ENCODE measurements at regions not wholly inside any gene's neighbourhood (a gene's known extent, or its start where the extent isn't known, plus 50 kb on each side); places are given as distances from the start of the nearest gene placed in this dataset.

DNA sequence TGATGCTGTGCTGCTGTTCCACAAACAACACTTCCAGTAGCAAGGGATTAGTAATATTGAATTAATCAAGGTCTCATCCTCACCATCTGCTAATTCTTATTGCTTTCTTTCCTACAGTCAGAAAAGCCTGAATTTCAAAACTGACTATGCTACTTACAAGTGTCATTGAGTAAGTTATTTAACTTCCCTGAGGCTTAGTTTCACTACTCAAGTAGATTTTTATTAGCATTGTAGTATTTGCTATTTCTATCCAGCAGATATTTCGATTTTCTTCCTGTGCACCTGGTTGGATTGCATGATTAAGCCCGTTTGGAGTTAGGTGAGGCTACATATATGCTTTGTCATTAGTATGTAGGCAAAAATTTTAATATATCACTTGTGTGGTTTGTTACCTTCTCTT, 591.5 kb downstream of the TRHDE start:
- Histone ChIP-seq H3K4me3 (ENCODE audit: low read length in 3 of 3) (no peak overlapping the region), H3K9ac (ENCODE audit: low read length in 3 of 3) (no peak overlapping the region), H3K27ac (ENCODE audit: low read depth in 2 of 2, low read length in 2 of 2) (no peak overlapping the region), H3K36me3 (ENCODE audit: control insufficient read depth in 2 of 3, insufficient read depth in 3 of 3, low read length in 3 of 3) (no peaks in the 10 kb centered on the region), H3K27me3 (ENCODE audit: control insufficient read depth, insufficient read depth, low read length) (no peaks in the 10 kb centered on the region), H3K4me1 (ENCODE audit: control insufficient read depth in 2 of 3, insufficient read depth in 2 of 3, low read depth in 1 of 3, low read length in 3 of 3) (no peaks in the 10 kb centered on the region), H3K9me3 (ENCODE audit: control insufficient read depth in 2 of 3, insufficient read depth in 1 of 3, low read length in 3 of 3) (no peaks in the 10 kb centered on the region)
- FAIRE-seq (no peak), DNase-seq (no peak)
- TF ChIP-seq, protein P1, sequence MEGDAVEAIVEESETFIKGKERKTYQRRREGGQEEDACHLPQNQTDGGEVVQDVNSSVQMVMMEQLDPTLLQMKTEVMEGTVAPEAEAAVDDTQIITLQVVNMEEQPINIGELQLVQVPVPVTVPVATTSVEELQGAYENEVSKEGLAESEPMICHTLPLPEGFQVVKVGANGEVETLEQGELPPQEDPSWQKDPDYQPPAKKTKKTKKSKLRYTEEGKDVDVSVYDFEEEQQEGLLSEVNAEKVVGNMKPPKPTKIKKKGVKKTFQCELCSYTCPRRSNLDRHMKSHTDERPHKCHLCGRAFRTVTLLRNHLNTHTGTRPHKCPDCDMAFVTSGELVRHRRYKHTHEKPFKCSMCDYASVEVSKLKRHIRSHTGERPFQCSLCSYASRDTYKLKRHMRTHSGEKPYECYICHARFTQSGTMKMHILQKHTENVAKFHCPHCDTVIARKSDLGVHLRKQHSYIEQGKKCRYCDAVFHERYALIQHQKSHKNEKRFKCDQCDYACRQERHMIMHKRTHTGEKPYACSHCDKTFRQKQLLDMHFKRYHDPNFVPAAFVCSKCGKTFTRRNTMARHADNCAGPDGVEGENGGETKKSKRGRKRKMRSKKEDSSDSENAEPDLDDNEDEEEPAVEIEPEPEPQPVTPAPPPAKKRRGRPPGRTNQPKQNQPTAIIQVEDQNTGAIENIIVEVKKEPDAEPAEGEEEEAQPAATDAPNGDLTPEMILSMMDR (IDR thresholded peaks at IDR 0.05; ENCODE audit: borderline replicate concordance, extremely low read depth, insufficient read depth): no peak
- intact Hi-C loops (cut with DNase I): no loop called here

DNA sequence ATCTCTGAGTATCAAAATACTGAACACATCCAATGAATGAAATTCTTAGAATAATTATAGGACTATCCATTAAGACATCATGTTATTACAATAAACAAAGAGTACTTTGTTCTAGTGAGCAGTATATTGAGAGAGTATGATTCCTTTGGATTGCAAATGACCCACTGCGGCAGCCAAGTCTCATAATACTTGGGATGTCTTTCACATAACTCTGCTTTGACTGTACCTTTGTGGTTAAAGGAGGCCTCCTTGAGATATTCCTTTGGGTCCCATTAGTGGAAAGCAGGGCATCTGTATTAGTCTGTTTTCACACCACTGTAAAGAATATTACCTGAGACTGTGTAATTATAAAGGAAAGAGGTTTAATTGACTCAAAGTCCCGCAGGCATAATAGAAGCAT, 593.8 kb downstream of the TRHDE start:
- Histone ChIP-seq H3K4me3 (ENCODE audit: low read length in 3 of 3) (no peak overlapping the region), H3K36me3 (ENCODE audit: control insufficient read depth in 2 of 3, insufficient read depth in 3 of 3, low read length in 3 of 3) (no peaks in the 10 kb centered on the region), H3K27me3 (ENCODE audit: control insufficient read depth, insufficient read depth, low read length) (no peaks in the 10 kb centered on the region), H3K4me1 (ENCODE audit: control insufficient read depth in 2 of 3, insufficient read depth in 2 of 3, low read depth in 1 of 3, low read length in 3 of 3) (no peaks in the 10 kb centered on the region), H3K9ac (ENCODE audit: low read length in 3 of 3) (no peak overlapping the region), H3K9me3 (ENCODE audit: control insufficient read depth in 2 of 3, insufficient read depth in 1 of 3, low read length in 3 of 3) (no peaks in the 10 kb centered on the region), H3K27ac (ENCODE audit: low read depth in 2 of 2, low read length in 2 of 2) (no peak overlapping the region)
- TF ChIP-seq, protein P1 (IDR thresholded peaks at IDR 0.05; ENCODE audit: borderline replicate concordance, extremely low read depth, insufficient read depth): no peak
- intact Hi-C loops (cut with DNase I): no loop called here
- DNase-seq (no peak), FAIRE-seq (no peak)

DNA sequence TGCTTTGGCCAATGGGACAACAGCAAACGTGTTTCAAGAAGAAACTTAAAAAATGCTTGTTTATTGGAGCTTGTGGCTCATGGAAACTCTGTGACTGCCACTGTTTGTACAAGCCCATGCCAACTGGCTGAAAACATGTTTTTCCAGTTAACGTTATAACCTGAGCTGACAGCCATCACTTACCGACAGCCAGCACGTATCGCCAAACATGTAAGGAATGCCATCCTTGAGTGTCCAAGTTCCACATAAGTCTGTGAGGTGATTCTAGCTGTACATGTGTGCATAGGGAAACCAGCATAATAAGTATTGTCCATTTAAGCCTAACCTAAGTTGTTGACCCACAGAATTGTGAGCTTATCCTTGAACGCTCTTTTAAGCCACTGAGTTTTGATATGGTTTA, 596.9 kb downstream of the TRHDE start:
- no peaks in the 10 kb centered on the region for H3K4me1 ChIP-seq (ENCODE audit: control insufficient read depth in 2 of 3, insufficient read depth in 2 of 3, low read depth in 1 of 3, low read length in 3 of 3)
- no peaks in the 10 kb centered on the region for H3K9me3 ChIP-seq (ENCODE audit: control insufficient read depth in 2 of 3, insufficient read depth in 1 of 3, low read length in 3 of 3)
- H3K27me3 ChIP-seq (ENCODE audit: control insufficient read depth, insufficient read depth, low read length): no peaks in the 10 kb centered on the region
- H3K9ac ChIP-seq (ENCODE audit: low read length in 3 of 3): no peak overlapping the region
- H3K4me3 ChIP-seq (ENCODE audit: low read length in 3 of 3): no peak overlapping the region
- TF ChIP-seq, protein P1 (IDR thresholded peaks at IDR 0.05; ENCODE audit: borderline replicate concordance, extremely low read depth, insufficient read depth): no peak
- H3K36me3 ChIP-seq (ENCODE audit: control insufficient read depth in 2 of 3, insufficient read depth in 3 of 3, low read length in 3 of 3): no peaks in the 10 kb centered on the region
- DNase-seq (no peak), FAIRE-seq (no peak)
- intact Hi-C loops (cut with DNase I): no loop called here
- H3K27ac ChIP-seq (ENCODE audit: low read depth in 2 of 2, low read length in 2 of 2): no peak overlapping the region

DNA sequence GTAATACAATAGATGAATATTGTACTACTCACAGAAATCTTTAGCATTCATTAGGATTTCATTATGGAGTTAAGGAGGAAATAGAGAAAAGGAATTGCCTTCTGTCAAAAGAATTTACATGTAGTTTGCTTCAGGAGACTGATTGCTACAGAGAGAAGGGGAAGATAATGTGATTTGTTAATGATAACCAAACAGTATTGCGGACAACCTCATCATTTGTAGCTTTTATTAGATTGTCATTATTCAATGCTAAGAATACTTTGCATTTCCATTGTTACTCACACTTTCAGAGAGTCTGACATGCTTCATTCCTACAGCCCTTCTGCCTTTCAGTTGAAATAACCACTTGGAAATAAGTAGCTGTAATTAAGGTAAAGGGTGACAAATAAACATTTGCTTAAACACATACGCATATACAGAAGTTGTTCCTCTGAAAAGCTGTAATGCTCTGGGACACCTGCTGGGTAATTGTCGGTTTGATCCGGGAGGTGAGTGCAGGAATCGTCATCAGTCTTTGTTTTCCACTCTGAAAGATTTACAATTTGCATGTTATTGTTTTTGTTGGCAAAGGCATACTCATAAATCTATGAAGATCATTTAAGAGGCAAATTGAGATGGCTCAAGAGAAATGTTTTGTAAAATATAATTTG, 600.2 kb downstream of the TRHDE start:
- no peaks in the 10 kb centered on the region for H3K27me3 ChIP-seq (ENCODE audit: control insufficient read depth, insufficient read depth, low read length)
- no peak overlapping the region for H3K4me3 ChIP-seq (ENCODE audit: low read length in 3 of 3)
- no peak overlapping the region for H3K27ac ChIP-seq (ENCODE audit: low read depth in 2 of 2, low read length in 2 of 2)
- peaks cover 0 to 8% (median 0%) of the 10 kb centered on the region in 3 donors for H3K9me3 ChIP-seq (ENCODE audit: control insufficient read depth in 2 of 3, insufficient read depth in 1 of 3, low read length in 3 of 3)
- DNase-seq: peak in 2 of 5 donors; percentile 12 to 18
- intact Hi-C loops (cut with DNase I): no loop called here
- no peaks in the 10 kb centered on the region for H3K36me3 ChIP-seq (ENCODE audit: control insufficient read depth in 2 of 3, insufficient read depth in 3 of 3, low read length in 3 of 3)
- no peak overlapping the region for H3K9ac ChIP-seq (ENCODE audit: low read length in 3 of 3)
- no peak for FAIRE-seq
- no peaks in the 10 kb centered on the region for H3K4me1 ChIP-seq (ENCODE audit: control insufficient read depth in 2 of 3, insufficient read depth in 2 of 3, low read depth in 1 of 3, low read length in 3 of 3)
- TF ChIP-seq, protein P1 (IDR thresholded peaks at IDR 0.05; ENCODE audit: borderline replicate concordance, extremely low read depth, insufficient read depth): no peak

Measured in kidney (tissue), 13 donors.